GM12874 (cell line): ENCODE measurements at regions not wholly inside any gene's neighbourhood (a gene's known extent, or its start where the extent isn't known, plus 50 kb on each side); places are given as distances from the start of the nearest gene placed in this dataset.

Experiments used
- TF ChIP-seq, protein P1 (sequence below): IDR thresholded peaks from 2 replicates; pipeline ENCODE4 v1.5.1; 2011; ENCODE audit warnings: low read depth, mild to moderate bottlenecking, control low read depth, low read length, moderate library complexity; ENCODE audit not compliant: insufficient read depth

DNA sequence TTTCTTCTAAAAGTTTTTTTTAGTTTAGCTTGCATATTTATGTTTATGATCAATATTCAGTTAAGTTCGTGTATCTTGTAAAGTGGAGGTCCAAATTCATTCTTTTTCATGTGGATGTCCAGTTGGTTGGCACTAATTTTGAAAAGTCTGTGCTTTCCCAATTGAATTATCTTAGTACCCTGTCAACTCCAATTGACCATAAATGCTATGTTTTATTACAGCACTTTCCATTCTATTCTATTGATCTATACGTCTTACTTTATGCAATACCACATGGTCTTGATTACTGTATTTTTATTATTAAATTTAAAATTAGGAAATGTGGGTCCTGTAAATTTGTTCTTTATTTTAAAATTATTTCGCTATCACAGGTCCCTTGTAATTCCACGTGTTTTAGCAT is 837.6 kb upstream of the SLC10A2 start:
- TF ChIP-seq, protein P1, sequence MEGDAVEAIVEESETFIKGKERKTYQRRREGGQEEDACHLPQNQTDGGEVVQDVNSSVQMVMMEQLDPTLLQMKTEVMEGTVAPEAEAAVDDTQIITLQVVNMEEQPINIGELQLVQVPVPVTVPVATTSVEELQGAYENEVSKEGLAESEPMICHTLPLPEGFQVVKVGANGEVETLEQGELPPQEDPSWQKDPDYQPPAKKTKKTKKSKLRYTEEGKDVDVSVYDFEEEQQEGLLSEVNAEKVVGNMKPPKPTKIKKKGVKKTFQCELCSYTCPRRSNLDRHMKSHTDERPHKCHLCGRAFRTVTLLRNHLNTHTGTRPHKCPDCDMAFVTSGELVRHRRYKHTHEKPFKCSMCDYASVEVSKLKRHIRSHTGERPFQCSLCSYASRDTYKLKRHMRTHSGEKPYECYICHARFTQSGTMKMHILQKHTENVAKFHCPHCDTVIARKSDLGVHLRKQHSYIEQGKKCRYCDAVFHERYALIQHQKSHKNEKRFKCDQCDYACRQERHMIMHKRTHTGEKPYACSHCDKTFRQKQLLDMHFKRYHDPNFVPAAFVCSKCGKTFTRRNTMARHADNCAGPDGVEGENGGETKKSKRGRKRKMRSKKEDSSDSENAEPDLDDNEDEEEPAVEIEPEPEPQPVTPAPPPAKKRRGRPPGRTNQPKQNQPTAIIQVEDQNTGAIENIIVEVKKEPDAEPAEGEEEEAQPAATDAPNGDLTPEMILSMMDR = no peak

DNA sequence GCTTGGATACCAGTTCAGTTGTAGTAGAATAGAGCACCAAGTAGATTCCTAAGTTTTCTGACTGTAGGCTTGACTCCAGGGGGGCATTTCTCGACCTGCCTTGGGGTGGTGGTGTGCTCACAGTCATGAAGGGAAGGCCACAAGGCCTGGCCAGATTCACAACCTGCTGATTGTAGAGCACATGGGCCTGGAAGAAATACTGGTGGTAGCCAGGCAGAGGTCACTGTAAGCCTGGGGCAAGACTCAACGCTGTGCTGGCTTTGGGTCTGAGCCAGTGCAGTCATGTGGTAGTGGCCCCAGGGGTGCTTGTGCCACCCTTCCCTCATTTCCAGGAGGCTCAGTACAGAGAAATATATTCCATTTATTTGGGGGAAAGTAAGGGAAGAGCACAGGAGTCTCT is 832.3 kb upstream of the SLC10A2 start:
- TF ChIP-seq, protein P1 = no peak

DNA sequence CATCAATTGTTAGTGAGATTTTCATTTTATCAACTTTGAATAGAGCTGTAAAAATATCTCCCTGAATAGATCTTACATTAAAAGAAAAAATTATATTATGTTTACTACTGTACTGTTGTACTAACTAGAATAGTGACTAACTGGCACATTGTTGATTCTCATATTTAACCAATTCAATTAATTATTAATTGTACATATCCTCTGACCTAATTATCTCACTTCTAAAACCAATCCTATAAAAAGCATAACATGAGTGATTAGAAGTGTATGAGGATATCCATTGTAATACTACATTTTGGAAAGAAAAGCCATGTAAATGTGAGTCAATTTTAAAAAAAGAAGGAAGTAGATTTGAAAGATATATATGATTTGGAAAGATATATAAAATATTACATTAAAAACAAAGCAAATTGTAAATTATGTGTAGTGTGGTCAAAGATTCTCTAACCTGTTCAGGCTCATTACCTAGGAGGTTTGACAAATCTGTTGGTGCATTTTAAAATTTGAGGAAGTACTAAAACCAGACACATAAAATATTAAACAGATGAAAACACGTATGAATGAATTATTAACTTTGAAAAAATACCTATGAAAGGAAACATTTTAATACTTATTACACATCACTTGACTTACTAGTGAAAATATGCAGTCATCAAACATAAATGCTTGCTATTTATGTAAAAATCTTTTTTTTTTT is 829.8 kb upstream of the SLC10A2 start:
- TF ChIP-seq, protein P1 = no peak

DNA sequence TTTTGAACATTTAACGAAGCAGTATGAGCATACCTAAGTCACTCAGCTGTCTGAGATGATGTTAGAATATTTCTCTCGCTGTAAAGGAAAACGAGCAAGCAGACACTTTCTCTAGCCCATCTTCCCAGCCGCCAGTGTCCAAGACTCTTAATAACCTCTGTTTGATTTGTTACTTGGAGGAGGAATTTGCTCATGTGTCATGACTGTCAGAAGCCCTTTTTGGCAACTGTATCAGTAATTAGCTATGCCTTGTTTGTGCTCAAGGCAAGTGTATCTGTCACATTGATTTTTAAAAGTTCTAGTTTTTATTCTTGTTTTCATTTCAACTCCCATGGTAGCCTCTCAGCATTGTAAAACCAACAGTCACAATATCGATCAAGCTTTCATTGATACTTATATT is 828.4 kb upstream of the SLC10A2 start:
- TF ChIP-seq, protein P1 = no peak

DNA sequence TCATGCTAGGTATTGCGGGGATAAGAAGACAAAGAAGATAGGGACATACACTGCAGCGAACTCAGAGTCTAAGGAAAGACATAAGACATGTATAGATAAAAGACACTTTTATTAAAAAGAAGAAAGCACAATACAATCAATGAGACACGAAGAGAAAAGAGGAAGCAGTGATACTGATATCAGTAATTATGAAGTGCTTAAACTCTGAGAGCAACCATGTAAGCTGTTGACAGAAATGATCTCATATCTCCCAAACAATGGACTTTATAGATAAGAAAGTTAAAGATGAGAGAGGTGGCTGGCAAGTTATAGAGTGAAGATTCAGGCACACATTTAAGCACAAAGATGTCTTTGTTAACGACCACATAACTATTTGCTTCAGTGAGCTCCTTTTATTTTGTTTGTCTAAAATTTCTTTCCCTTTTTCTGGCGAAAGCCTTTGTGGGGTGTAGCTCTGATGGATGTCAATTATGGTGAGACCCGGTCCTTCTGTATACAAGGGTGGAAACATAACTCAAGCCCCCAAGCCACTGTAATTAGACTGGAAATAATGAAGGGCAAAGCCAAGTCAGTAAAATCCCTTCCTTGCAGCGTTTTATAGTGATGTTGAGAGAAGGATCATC is 818.0 kb upstream of the SLC10A2 start:
- TF ChIP-seq, protein P1 = no peak

DNA sequence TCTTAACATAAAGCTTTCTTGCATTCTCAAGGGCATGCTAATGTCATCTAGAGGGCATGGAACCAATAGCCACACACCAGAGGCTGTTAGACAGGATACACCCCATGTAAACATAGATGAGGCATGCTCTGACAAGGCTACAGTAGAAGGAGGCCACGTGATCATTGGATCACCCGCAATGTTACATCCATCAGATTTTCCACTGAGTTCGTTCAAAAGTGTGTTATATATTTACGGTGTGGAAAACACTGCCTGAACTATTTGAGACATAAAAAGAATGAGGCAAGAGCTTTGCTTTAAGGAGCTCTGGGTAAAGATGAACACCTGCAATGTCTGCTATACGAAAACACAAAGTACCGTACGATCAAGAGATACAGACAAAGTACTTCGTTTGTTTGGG is 817.5 kb upstream of the SLC10A2 start:
- TF ChIP-seq, protein P1 = no peak

DNA sequence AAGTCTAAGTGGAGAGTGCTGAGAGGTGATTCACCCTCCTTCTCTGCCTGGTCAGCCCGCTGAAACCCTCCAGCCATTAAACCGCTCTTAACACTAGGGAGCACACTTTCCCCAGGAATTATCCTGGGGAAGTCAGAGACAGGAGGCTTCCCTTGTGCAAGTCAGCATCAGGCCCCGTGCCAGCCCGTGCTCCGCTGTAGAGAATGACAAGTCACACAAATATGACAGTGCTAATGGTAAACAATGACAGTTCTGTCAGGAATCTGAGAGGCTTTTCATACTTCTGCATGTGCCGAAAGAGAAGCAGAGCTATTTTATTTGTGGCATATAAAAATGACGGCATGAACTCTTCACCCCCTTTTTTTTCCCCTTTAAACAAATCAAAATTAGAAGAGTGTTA is 816.9 kb upstream of the SLC10A2 start:
- TF ChIP-seq, protein P1 = no peak
